K562 (cell line): ENCODE measurements at regions not wholly inside any gene's neighbourhood (a gene's known extent, or its start where the extent isn't known, plus 50 kb on each side); places are given as distances from the start of the nearest gene placed in this dataset.

Source experiments
- CBX3 ChIP-seq, 2 experiments: IDR thresholded peaks; 1 replicate in 1 of 2; 2 replicates in 1 of 2; pipeline ENCODE4 v1.6.1; 2012; ENCODE audit warnings: inconsistent platforms in 2 of 2, low read length in 2 of 2, borderline replicate concordance in 1 of 2, control low read depth in 1 of 2
- MAFG ChIP-seq: fragments of 450-650 bp; conservative IDR thresholded peaks from 2 replicates; pipeline ENCODE4 v1.6.1; 2016; ENCODE audit warnings: missing genetic modification characterization, missing compliant biosample characterization
- NR3C1 ChIP-seq: sonication (generic); formaldehyde crosslinking; IDR thresholded peaks from 2 replicates; pipeline ENCODE4 v1.8.1; 2022; ENCODE audit warnings: missing genetic modification reagents
- RFX5 ChIP-seq: IDR thresholded peaks from 2 replicates; pipeline ENCODE4 v1.6.1; 2011; ENCODE audit warnings: low read depth, mild to moderate bottlenecking, improper control_type of control experiment, low read length
- SPI1 ChIP-seq: IDR thresholded peaks from 2 replicates; pipeline ENCODE4 v1.6.1; 2011; ENCODE audit warnings: low read depth, low read length, control low read depth, borderline replicate concordance
- TF ChIP-seq, protein P1 (sequence below): fragments of 450-650 bp; IDR thresholded peaks from 2 replicates; pipeline ENCODE4 v1.6.1; 2016; ENCODE audit warnings: low read depth
- TF ChIP-seq, protein P2 (sequence below), 2 experiments: fragments of 450-650 bp in 1 of 2; sonication (generic) in 1 of 2; formaldehyde crosslinking in 1 of 2; IDR thresholded peaks; 2 replicates each; pipeline versions ENCODE4 v1.7.1 to v1.9.0; 2016 to 2022; ENCODE audit warnings: inconsistent platforms in 1 of 2, mild to moderate bottlenecking in 1 of 2, missing genetic modification reagents in 1 of 2
- TF ChIP-seq, protein P3 (sequence below): sonication (generic); formaldehyde crosslinking; IDR thresholded peaks from 2 replicates; pipeline ENCODE4 v1.8.0; 2022; ENCODE audit warnings: missing genetic modification reagents, mild to moderate bottlenecking, borderline replicate concordance

DNA sequence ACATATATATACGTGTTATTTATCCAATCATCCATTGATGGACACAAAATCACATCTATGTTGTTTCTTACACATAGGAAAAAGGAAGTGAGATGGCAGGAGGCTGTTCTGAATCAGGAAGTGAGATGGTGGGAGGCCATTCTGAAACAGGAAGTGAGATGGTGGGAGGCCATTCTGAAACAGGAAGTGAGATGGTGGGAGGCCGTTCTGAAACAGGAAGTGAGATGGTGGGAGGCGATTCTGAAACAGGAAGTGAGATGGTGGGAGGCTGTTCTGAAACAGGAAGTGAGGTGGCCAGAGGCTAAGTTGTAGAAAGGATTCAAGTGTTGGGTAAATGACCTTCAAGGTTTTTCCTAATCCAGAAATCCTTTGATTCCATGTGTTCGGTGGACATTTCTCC lies 921.5 kb downstream of the TYW1 start (continued):
- TF ChIP-seq, protein P1, sequence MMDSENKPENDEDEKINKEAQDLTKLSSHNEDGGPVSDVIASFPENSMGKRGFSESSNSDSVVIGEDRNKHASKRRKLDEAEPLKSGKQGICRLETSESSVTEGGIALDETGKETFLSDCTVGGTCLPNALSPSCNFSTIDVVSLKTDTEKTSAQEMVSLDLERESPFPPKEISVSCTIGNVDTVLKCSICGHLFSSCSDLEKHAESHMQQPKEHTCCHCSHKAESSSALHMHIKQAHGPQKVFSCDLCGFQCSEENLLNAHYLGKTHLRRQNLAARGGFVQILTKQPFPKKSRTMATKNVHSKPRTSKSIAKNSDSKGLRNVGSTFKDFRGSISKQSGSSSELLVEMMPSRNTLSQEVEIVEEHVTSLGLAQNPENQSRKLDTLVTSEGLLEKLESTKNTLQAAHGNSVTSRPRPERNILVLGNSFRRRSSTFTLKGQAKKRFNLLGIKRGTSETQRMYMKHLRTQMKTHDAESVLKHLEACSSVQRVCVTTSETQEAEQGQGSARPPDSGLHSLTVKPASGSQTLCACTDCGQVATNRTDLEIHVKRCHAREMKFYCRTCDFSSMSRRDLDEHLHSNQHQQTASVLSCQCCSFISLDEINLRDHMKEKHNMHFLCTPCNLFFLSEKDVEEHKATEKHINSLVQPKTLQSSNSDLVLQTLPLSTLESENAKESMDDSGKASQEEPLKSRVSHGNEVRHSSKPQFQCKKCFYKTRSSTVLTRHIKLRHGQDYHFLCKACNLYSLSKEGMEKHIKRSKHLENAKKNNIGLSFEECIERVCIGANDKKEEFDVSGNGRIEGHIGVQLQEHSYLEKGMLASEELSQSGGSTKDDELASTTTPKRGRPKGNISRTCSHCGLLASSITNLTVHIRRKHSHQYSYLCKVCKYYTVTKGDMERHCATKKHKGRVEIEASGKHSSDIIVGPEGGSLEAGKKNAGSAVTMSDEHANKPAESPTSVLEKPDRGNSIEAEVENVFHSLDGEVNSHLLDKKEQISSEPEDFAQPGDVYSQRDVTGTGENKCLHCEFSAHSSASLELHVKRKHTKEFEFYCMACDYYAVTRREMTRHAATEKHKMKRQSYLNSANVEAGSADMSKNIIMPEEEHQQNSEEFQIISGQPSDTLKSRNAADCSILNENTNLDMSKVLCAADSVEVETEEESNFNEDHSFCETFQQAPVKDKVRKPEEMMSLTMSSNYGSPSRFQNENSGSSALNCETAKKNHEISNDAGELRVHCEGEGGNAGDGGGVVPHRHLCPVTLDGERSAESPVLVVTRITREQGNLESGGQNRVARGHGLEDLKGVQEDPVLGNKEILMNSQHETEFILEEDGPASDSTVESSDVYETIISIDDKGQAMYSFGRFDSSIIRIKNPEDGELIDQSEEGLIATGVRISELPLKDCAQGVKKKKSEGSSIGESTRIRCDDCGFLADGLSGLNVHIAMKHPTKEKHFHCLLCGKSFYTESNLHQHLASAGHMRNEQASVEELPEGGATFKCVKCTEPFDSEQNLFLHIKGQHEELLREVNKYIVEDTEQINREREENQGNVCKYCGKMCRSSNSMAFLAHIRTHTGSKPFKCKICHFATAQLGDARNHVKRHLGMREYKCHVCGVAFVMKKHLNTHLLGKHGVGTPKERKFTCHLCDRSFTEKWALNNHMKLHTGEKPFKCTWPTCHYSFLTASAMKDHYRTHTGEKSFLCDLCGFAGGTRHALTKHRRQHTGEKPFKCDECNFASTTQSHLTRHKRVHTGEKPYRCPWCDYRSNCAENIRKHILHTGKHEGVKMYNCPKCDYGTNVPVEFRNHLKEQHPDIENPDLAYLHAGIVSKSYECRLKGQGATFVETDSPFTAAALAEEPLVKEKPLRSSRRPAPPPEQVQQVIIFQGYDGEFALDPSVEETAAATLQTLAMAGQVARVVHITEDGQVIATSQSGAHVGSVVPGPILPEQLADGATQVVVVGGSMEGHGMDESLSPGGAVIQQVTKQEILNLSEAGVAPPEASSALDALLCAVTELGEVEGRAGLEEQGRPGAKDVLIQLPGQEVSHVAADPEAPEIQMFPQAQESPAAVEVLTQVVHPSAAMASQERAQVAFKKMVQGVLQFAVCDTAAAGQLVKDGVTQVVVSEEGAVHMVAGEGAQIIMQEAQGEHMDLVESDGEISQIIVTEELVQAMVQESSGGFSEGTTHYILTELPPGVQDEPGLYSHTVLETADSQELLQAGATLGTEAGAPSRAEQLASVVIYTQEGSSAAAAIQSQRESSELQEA = no peak
- TF ChIP-seq MAFG (tag) (no peak), CBX3 (IDR thresholded peaks at IDR 0.05; ENCODE audit: borderline replicate concordance in 1 of 2, low read length in 2 of 2) (peak in 1 of 2 experiments; percentile 47; a peak in 1 of 3 replicates), NR3C1 (CRISPR knock-in tag) (no peak), RFX5 (no peak), SPI1 (peak; percentile 97)
- TF ChIP-seq, protein P2, sequence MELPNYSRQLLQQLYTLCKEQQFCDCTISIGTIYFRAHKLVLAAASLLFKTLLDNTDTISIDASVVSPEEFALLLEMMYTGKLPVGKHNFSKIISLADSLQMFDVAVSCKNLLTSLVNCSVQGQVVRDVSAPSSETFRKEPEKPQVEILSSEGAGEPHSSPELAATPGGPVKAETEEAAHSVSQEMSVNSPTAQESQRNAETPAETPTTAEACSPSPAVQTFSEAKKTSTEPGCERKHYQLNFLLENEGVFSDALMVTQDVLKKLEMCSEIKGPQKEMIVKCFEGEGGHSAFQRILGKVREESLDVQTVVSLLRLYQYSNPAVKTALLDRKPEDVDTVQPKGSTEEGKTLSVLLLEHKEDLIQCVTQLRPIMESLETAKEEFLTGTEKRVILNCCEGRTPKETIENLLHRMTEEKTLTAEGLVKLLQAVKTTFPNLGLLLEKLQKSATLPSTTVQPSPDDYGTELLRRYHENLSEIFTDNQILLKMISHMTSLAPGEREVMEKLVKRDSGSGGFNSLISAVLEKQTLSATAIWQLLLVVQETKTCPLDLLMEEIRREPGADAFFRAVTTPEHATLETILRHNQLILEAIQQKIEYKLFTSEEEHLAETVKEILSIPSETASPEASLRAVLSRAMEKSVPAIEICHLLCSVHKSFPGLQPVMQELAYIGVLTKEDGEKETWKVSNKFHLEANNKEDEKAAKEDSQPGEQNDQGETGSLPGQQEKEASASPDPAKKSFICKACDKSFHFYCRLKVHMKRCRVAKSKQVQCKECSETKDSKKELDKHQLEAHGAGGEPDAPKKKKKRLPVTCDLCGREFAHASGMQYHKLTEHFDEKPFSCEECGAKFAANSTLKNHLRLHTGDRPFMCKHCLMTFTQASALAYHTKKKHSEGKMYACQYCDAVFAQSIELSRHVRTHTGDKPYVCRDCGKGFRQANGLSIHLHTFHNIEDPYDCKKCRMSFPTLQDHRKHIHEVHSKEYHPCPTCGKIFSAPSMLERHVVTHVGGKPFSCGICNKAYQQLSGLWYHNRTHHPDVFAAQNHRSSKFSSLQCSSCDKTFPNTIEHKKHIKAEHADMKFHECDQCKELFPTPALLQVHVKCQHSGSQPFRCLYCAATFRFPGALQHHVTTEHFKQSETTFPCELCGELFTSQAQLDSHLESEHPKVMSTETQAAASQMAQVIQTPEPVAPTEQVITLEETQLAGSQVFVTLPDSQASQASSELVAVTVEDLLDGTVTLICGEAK (IDR thresholded peaks at IDR 0.05) = peak; percentile 94
- TF ChIP-seq, protein P2 (CRISPR knock-in tag; IDR thresholded peaks at IDR 0.05) = no peak
- TF ChIP-seq, protein P3, sequence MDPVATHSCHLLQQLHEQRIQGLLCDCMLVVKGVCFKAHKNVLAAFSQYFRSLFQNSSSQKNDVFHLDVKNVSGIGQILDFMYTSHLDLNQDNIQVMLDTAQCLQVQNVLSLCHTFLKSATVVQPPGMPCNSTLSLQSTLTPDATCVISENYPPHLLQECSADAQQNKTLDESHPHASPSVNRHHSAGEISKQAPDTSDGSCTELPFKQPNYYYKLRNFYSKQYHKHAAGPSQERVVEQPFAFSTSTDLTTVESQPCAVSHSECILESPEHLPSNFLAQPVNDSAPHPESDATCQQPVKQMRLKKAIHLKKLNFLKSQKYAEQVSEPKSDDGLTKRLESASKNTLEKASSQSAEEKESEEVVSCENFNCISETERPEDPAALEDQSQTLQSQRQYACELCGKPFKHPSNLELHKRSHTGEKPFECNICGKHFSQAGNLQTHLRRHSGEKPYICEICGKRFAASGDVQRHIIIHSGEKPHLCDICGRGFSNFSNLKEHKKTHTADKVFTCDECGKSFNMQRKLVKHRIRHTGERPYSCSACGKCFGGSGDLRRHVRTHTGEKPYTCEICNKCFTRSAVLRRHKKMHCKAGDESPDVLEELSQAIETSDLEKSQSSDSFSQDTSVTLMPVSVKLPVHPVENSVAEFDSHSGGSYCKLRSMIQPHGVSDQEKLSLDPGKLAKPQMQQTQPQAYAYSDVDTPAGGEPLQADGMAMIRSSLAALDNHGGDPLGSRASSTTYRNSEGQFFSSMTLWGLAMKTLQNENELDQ (CRISPR knock-in tag) = no peak
- TF ChIP-seq, all 486 proteins: peak for 14
